ENCODE measurements at regions not wholly inside any gene's neighbourhood (a gene's known extent, or its start where the extent isn't known, plus 50 kb on each side); places are given as distances from the start of the nearest gene placed in this dataset.

- TF ChIP-seq CTCF (IDR thresholded peaks at IDR 0.05) (no peak), EP300 (IDR thresholded peaks at IDR 0.05) (no peak)
Observed at GRCh38 chr7:4461531-4461930, 220.6 kb upstream of the FOXK1 start.

Data from ovary (tissue), 3 donors.